Dermis microvascular lymphatic vessel endothelial cell (primary cell): ENCODE measurements at regions not wholly inside any gene's neighbourhood (a gene's known extent, or its start where the extent isn't known, plus 50 kb on each side); places are given as distances from the start of the nearest gene placed in this dataset.
"Not testable (repeated sequence)": the region's sequence is repeated elsewhere in the genome, so short reads cannot be mapped to it uniquely, and the experiment has no call there.

Experiments
- DNase-seq, 2 donors: peaks; one replicate each; pipeline versions ENCODE4 v3.0.0 to v3.0.0-alpha.2; 2010; ENCODE audit warnings: low read depth in 2 of 2

DNA sequence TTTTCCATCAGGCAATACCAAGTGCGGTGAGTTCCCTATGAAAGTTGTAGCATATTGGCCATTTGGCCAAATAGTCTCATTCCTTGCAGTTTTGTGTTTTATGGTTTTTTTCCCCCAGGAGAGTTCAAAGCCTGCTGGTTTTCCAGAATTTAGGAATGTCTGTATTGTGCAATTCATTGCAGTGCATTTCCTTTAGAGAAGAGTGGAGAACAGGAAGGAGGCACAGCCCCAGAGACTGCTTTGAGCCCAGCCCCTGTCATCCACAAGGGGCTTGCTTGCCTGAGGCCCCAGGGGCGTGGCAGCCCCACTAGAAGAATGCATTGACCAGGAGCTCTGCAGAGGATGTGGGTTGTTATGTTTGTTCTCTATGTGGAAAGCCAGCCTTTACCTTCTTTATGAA lies 375.5 kb downstream of the BCL2L11 start:
- DNase-seq, result peak in 1 of 2 donors; percentile 25

GRCh38 chr2:111496860-111497259 lies 376.1 kb downstream of the BCL2L11 start:
- peak; percentile 33 to 50 for DNase-seq

GRCh38 chr2:111497270-111497669 lies 376.6 kb downstream of the BCL2L11 start:
- DNase-seq, result peak; percentile 32 to 56

DNA sequence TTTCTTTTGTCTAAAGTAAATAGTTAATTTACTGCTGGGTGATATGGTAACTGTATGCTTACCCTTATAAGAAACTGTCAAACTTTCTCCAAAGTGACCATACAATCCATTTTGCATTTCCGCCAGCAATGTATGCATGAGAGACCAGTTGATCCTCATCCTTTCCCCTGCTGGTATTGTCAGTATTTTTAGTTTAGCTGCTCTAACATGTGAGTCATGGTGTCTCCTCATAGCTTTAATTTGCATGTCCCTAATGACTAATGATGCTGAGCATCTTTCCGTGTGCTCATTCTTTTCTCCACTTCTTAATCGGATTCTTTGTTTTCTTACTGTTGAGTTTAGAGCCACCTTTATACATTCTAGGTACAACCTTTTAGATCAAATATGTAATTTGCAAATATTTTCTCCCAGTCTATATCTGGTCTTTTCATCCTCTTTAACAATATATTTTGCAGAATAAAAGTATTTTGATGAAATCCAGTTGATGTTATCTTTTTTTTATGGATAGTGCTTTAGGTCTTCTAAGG lies 379.9 kb downstream of the BCL2L11 start:
- not testable (repeated sequence) for DNase-seq

- not testable (repeated sequence) for DNase-seq
Observed at GRCh38 chr2:111503844-111504570, 380.0 kb downstream of the ANAPC1 start.

DNA sequence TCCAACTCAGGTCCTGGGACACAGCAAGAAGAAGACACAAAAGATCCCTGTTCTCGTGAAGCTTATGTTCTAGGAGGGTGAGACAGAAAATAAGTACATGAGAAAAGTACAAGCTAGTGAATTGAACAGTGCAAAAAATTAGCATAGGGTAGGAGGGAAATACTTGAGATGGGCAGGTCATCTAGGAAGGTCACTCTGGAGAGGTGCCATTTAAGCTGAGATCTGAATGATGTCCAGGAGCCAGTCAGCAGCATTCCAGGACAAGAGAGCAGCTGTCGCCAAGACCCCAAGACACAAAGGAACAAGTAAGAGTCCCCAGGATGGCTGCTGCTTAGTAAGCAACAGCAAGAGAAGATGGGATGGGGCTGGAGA lies 379.4 kb downstream of the ANAPC1 start:
- not testable (repeated sequence) for DNase-seq

- DNase-seq, result not testable (repeated sequence)
Observed at GRCh38 chr2:111505267-111505666, 378.7 kb downstream of the ANAPC1 start.

- not testable (repeated sequence) for DNase-seq
Observed at GRCh38 chr2:111506936-111507335, 377.1 kb downstream of the ANAPC1 start.

DNA sequence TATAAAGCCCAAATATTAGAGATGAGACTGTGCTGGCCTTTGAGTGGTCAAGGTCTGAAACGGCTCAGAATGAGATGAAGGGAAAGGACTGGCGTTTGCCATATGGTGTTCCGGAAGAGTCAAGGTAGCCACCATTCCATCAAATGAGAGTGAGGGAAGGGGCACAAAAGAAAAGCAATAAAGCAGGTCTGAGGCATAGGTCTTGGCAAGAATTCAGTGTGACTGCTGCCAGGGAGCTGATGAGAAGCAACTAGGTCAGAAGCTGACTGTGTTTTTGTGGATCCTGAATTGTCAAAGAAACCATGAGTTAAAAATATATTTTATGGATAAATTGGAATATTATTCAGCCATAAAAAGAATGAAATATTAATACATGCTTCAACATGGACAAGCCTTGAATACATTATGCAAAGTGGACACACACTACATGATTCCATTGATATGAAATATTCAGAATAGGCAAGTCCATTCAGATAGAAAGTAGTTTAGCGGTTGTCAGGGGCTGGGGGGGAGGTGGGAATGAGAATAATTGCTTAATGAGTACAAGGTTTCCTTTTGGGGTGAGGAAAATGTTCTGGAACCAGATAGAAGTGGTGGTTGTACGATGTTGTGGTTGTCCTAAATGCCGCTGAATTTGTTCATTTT lies 374.6 kb downstream of the ANAPC1 start:
- not testable (repeated sequence) for DNase-seq

DNA sequence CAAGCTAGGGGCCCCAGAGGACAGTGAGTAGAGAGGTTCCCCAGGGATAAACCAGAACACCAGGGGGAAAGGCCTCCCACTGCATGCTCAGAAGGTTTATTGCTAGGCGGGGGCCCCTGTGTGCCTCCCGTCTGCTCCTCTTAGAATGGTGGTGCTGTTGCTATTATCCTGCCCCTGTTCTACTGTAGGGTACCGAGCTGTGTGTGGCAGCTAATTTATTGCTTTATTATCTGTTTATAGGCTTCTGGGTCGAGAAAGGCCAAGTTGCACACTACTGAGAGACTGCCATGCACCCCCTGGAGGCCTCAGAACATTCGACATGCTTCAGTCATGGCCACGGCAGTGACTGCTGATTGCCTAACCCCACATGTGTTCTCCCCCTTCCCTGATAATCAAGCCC lies 373.6 kb downstream of the ANAPC1 start:
- DNase-seq, result not testable (repeated sequence)

- not testable (repeated sequence) for DNase-seq
Observed at GRCh38 chr2:111511062-111511461, 372.9 kb downstream of the ANAPC1 start.

GRCh38 chr2:111512378-111512777 lies 371.6 kb downstream of the ANAPC1 start:
- not testable (repeated sequence) for DNase-seq

DNA sequence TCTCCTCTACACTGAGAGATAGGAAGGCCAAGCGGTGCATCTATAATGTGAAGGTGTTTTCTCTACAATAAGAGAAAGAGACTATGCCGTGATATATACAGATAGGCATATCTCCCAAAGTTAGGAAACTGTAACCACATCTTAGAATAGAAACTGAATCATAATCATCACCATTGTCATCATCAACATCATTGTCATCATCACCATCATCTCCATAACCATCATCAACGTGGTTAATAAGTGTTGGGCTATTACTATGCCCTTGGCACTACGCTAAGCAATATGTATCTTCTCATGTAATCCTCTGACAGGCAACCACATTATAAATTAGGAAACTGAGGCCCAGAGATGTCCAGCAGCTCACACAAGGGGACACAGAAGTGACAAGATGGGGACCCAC lies 369.9 kb downstream of the ANAPC1 start:
- DNase-seq, result not testable (repeated sequence)

DNA sequence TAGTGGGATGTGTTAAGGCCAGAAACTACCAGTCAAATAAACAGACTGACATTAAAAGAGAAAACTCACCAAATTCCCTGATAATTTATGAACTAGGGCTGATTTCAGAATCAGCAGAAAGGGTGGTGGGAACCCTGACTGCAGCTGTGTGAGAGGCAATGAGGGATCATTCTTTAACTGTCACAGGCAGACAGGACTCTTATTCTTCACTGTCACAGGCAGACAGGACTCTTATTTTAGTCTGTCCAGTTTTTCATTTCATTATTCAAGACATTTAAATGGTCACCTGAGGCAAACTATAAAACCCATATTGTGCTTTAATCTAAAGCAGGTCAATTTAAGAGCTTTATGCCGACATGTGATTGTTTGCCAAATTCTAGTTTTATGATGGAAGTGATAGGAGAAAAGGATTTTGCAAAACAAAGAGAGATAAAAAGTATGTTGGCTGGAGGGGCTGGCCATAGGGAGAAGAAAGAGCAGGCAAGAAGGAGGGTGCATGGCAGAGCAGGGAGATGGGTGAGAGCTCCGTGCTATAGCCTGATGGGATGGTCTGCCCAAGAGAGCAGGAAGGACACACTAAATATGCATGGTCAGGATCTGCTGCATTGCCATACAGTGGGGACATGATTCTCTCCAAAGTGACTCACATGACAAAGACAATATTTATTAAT lies 366.8 kb downstream of the ANAPC1 start:
- not testable (repeated sequence) for DNase-seq

DNA sequence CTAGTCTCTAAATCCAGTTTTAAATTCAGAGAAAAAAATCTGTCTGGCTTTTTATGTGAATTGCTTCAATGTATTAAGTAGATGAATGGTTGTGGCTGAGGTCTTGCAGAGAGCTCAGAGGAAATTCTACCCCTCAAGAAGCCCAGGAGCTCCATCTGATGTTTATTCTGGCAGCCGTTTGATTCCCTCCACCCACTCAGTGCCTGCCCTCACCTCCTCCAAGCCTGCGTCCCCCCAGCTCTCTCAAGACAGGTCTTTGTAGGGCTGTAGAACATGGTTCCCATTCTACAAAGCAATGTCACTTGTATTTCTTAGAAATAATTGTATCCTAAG lies 366.3 kb downstream of the ANAPC1 start:
- not testable (repeated sequence) for DNase-seq

DNA sequence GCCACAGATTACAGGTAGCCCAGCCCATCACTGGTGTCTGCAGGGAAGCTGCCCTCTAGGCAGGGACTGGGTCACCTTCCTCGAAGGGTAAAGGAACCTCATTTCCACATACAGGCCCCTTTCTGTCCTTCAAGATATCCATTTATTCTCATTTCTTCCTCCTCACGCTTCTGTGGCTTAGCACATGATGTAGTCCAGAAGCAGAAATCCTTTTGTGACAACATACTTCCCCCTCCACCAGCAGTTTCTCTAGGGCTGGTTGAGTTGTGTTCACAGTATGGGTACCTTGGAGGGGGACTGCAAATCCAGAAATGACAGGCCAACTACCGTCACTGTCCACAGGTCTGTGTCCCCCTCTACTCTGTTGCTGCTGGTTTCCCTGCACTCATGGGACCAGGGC lies 364.9 kb downstream of the ANAPC1 start:
- DNase-seq, result no peak

- no peak for DNase-seq
Observed at GRCh38 chr2:111522231-111522768, 361.7 kb downstream of the ANAPC1 start.

DNA sequence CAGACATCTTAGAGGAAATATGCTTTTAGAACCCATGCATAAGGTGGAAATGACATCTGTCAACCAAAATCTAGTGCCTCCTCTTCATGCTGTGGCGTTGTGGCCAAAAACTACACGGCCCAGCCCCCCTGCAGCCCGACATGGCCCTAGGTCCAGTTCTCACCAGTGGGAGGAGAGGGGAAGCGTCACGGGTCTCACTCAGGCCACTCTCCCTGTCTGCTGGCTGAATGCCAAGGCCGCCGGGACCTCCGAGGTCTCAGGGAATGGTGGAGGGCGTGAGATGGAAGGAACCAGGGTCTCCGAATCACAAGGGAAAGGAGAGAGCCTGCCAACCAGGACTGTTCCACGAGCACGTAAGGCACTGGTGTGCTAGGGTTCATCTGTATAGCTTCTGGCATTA lies 361.0 kb downstream of the ANAPC1 start:
- peak in 1 of 2 donors; percentile 3 for DNase-seq

- not testable (repeated sequence) for DNase-seq
Observed at GRCh38 chr2:111525026-111525425, 359.0 kb downstream of the ANAPC1 start.

DNA sequence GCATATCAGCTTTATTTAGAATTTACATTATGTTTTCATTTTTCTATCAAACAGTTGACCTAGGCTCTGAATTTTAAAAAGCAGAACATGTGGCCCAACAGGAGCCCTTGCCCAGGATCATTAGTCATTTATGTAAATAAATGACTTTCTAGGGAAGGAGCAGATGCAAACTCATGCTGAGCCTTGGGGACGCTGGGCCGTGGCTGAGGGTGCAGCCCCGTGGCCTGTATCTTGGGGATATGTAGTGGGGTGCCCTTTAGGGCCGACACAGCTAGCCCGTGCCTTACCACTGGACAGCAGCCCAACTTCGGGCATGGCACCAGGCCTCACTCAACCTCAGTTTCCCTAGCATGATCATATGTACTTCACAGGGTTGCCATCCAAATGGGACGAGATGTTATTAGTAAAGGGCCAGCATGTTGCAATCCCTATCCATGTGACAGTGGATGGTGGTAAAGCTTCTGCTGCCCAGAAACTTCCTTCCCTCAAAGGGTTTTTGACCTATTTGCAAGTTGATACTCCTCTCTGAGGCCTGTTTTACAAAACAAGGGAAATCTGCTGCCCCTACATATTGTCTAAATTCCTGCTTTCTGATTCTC lies 357.9 kb downstream of the ANAPC1 start:
- not testable (repeated sequence) for DNase-seq

- not testable (repeated sequence) for DNase-seq
Observed at GRCh38 chr2:111527707-111528400, 356.1 kb downstream of the ANAPC1 start.
